ENCODE measurements at regions not wholly inside any gene's neighbourhood (a gene's known extent, or its start where the extent isn't known, plus 50 kb on each side); places are given as distances from the start of the nearest gene placed in this dataset.

- no peak overlapping the region for H3K27ac ChIP-seq (ENCODE audit: low read depth, low read length)
- H3K27me3 ChIP-seq (ENCODE audit: control insufficient read depth, insufficient read depth, low read length) = no peaks in the 10 kb centered on the region
- H3K36me3 ChIP-seq (ENCODE audit: control insufficient read depth, insufficient read depth, low read length) = no peaks in the 10 kb centered on the region
- H3K4me1 ChIP-seq (ENCODE audit: control insufficient read depth, insufficient read depth, low read length) = peaks cover 8% of the 10 kb centered on the region
- no peak overlapping the region for H3K4me3 ChIP-seq (ENCODE audit: low read depth, low read length)
- no peaks in the 10 kb centered on the region for H3K9me3 ChIP-seq (ENCODE audit: control insufficient read depth, insufficient read depth, low read length)
- H3K9ac ChIP-seq (ENCODE audit: low read depth, low read length) = no peak overlapping the region
Observed at GRCh38 chr20:11111191-11111590, 437.4 kb upstream of the JAG1 start.

DNA sequence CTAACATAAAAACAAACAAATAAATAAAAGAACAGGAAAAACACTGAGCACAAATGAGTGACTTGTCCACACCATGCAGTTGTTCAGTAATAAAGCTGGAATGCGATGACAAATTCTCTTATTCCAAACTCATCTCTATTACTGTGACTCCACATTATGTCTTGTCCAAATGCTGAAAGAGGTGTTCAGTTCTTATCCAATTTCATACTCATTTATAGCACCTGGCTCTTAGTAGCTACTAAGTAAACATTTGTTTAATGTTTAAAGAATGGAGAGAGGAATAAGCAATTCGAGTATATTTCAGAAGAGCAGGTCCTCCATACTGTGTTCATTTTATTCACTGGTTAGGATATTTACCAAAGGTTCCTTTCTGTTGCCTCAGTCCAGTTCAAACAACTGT is 439.0 kb upstream of the JAG1 start:
- Histone ChIP-seq H3K27me3 (ENCODE audit: control insufficient read depth, insufficient read depth, low read length) (no peaks in the 10 kb centered on the region), H3K4me1 (ENCODE audit: control insufficient read depth, insufficient read depth, low read length) (peaks cover 7% of the 10 kb centered on the region), H3K36me3 (ENCODE audit: control insufficient read depth, insufficient read depth, low read length) (no peaks in the 10 kb centered on the region), H3K4me3 (ENCODE audit: low read depth, low read length) (no peak overlapping the region), H3K27ac (ENCODE audit: low read depth, low read length) (no peak overlapping the region), H3K9me3 (ENCODE audit: control insufficient read depth, insufficient read depth, low read length) (no peaks in the 10 kb centered on the region), H3K9ac (ENCODE audit: low read depth, low read length) (no peak overlapping the region)

- H3K9ac ChIP-seq (ENCODE audit: low read depth, low read length) = no peak overlapping the region
- no peaks in the 10 kb centered on the region for H3K27me3 ChIP-seq (ENCODE audit: control insufficient read depth, insufficient read depth, low read length)
- no peak overlapping the region for H3K27ac ChIP-seq (ENCODE audit: low read depth, low read length)
- no peak overlapping the region for H3K4me3 ChIP-seq (ENCODE audit: low read depth, low read length)
- no peaks in the 10 kb centered on the region for H3K36me3 ChIP-seq (ENCODE audit: control insufficient read depth, insufficient read depth, low read length)
- H3K9me3 ChIP-seq (ENCODE audit: control insufficient read depth, insufficient read depth, low read length) = no peaks in the 10 kb centered on the region
- no peaks in the 10 kb centered on the region for H3K4me1 ChIP-seq (ENCODE audit: control insufficient read depth, insufficient read depth, low read length)
Observed at GRCh38 chr20:11114382-11114781, 440.6 kb upstream of the JAG1 start.

DNA sequence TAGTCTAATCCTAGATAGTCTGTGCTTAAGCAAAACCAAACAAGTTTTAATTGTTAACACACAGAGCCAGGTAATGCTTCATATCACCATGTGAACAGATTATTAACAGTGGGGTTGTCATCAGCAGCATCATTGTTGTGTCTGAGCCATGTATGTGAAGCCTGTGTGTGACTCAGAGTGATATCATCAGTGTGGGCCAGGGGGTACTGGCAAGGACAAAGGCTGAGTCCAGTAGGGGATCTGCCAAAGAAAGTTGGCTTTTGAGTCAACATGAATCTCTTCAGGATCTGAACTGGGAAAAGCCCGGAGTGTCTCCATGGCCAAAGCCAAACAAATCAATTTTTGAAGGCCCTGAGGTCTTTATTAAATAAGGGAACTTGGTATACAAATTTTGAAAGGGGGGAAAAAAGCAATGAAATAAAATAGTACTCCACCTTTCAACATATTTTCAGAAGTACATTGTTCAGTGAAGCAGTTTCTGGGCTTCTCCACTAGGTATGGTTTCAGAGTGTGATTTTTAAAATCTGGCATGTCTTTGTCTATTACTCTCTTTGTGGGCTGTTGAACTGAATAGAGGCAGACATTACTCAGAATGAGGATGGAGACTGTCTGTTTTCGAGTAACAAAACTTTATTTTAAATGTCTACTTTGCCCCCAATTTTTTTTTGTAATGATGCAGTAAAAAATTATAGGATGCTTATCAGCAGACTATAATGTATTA is 444.2 kb upstream of the JAG1 start:
- Histone ChIP-seq H3K36me3 (ENCODE audit: control insufficient read depth, insufficient read depth, low read length) (no peaks in the 10 kb centered on the region), H3K4me3 (ENCODE audit: low read depth, low read length) (no peak overlapping the region), H3K27me3 (ENCODE audit: control insufficient read depth, insufficient read depth, low read length) (no peaks in the 10 kb centered on the region), H3K4me1 (ENCODE audit: control insufficient read depth, insufficient read depth, low read length) (no peaks in the 10 kb centered on the region), H3K9me3 (ENCODE audit: control insufficient read depth, insufficient read depth, low read length) (no peaks in the 10 kb centered on the region), H3K27ac (ENCODE audit: low read depth, low read length) (no peak overlapping the region), H3K9ac (ENCODE audit: low read depth, low read length) (no peak overlapping the region)

GRCh38 chr20:11118802-11119380 is 445.1 kb upstream of the JAG1 start:
- Histone ChIP-seq H3K27ac (ENCODE audit: low read depth, low read length) (no peak overlapping the region), H3K9me3 (ENCODE audit: control insufficient read depth, insufficient read depth, low read length) (no peaks in the 10 kb centered on the region), H3K4me1 (ENCODE audit: control insufficient read depth, insufficient read depth, low read length) (no peaks in the 10 kb centered on the region)

GRCh38 chr20:11119573-11119972 is 445.8 kb upstream of the JAG1 start:
- Histone ChIP-seq H3K9me3 (ENCODE audit: control insufficient read depth, insufficient read depth, low read length) (no peaks in the 10 kb centered on the region), H3K36me3 (ENCODE audit: control insufficient read depth, insufficient read depth, low read length) (no peaks in the 10 kb centered on the region), H3K27me3 (ENCODE audit: control insufficient read depth, insufficient read depth, low read length) (no peaks in the 10 kb centered on the region), H3K4me1 (ENCODE audit: control insufficient read depth, insufficient read depth, low read length) (no peaks in the 10 kb centered on the region), H3K9ac (ENCODE audit: low read depth, low read length) (no peak overlapping the region), H3K27ac (ENCODE audit: low read depth, low read length) (no peak overlapping the region), H3K4me3 (ENCODE audit: low read depth, low read length) (no peak overlapping the region)

More at GRCh38 chr20:11118802-11119380, 445.1 kb upstream of the JAG1 start:
- Histone ChIP-seq H3K27me3 (ENCODE audit: control insufficient read depth, insufficient read depth, low read length) (no peaks in the 10 kb centered on the region), H3K36me3 (ENCODE audit: control insufficient read depth, insufficient read depth, low read length) (no peaks in the 10 kb centered on the region), H3K4me3 (ENCODE audit: low read depth, low read length) (no peak overlapping the region), H3K9ac (ENCODE audit: low read depth, low read length) (no peak overlapping the region)

GRCh38 chr20:11120431-11120830 is 446.6 kb upstream of the JAG1 start:
- no peaks in the 10 kb centered on the region for H3K36me3 ChIP-seq (ENCODE audit: control insufficient read depth, insufficient read depth, low read length)
- H3K27ac ChIP-seq (ENCODE audit: low read depth, low read length) = no peak overlapping the region
- no peaks in the 10 kb centered on the region for H3K4me1 ChIP-seq (ENCODE audit: control insufficient read depth, insufficient read depth, low read length)
- H3K9me3 ChIP-seq (ENCODE audit: control insufficient read depth, insufficient read depth, low read length) = no peaks in the 10 kb centered on the region
- H3K27me3 ChIP-seq (ENCODE audit: control insufficient read depth, insufficient read depth, low read length) = no peaks in the 10 kb centered on the region
- no peak overlapping the region for H3K4me3 ChIP-seq (ENCODE audit: low read depth, low read length)
- H3K9ac ChIP-seq (ENCODE audit: low read depth, low read length) = no peak overlapping the region

GRCh38 chr20:11124849-11125505 is 451.2 kb upstream of the JAG1 start:
- H3K9me3 ChIP-seq (ENCODE audit: control insufficient read depth, insufficient read depth, low read length) = no peaks in the 10 kb centered on the region
- no peaks in the 10 kb centered on the region for H3K4me1 ChIP-seq (ENCODE audit: control insufficient read depth, insufficient read depth, low read length)
- no peak overlapping the region for H3K4me3 ChIP-seq (ENCODE audit: low read depth, low read length)
- no peaks in the 10 kb centered on the region for H3K36me3 ChIP-seq (ENCODE audit: control insufficient read depth, insufficient read depth, low read length)
- no peaks in the 10 kb centered on the region for H3K27me3 ChIP-seq (ENCODE audit: control insufficient read depth, insufficient read depth, low read length)
- H3K9ac ChIP-seq (ENCODE audit: low read depth, low read length) = no peak overlapping the region
- no peak overlapping the region for H3K27ac ChIP-seq (ENCODE audit: low read depth, low read length)

- H3K36me3 ChIP-seq (ENCODE audit: control insufficient read depth, insufficient read depth, low read length) = no peaks in the 10 kb centered on the region
- H3K4me3 ChIP-seq (ENCODE audit: low read depth, low read length) = no peak overlapping the region
- no peaks in the 10 kb centered on the region for H3K4me1 ChIP-seq (ENCODE audit: control insufficient read depth, insufficient read depth, low read length)
- H3K27ac ChIP-seq (ENCODE audit: low read depth, low read length) = no peak overlapping the region
- H3K27me3 ChIP-seq (ENCODE audit: control insufficient read depth, insufficient read depth, low read length) = no peaks in the 10 kb centered on the region
- no peak overlapping the region for H3K9ac ChIP-seq (ENCODE audit: low read depth, low read length)
- H3K9me3 ChIP-seq (ENCODE audit: control insufficient read depth, insufficient read depth, low read length) = no peaks in the 10 kb centered on the region
Observed at GRCh38 chr20:11128220-11128718, 454.5 kb upstream of the JAG1 start.

GRCh38 chr20:11128721-11129120 is 454.9 kb upstream of the JAG1 start:
- Histone ChIP-seq H3K27me3 (ENCODE audit: control insufficient read depth, insufficient read depth, low read length) (no peaks in the 10 kb centered on the region), H3K36me3 (ENCODE audit: control insufficient read depth, insufficient read depth, low read length) (no peaks in the 10 kb centered on the region), H3K9ac (ENCODE audit: low read depth, low read length) (no peak overlapping the region), H3K4me1 (ENCODE audit: control insufficient read depth, insufficient read depth, low read length) (no peaks in the 10 kb centered on the region), H3K4me3 (ENCODE audit: low read depth, low read length) (no peak overlapping the region), H3K27ac (ENCODE audit: low read depth, low read length) (no peak overlapping the region), H3K9me3 (ENCODE audit: control insufficient read depth, insufficient read depth, low read length) (no peaks in the 10 kb centered on the region)

- H3K27ac ChIP-seq (ENCODE audit: low read depth, low read length) = no peak overlapping the region
- H3K27me3 ChIP-seq (ENCODE audit: control insufficient read depth, insufficient read depth, low read length) = no peaks in the 10 kb centered on the region
- no peaks in the 10 kb centered on the region for H3K36me3 ChIP-seq (ENCODE audit: control insufficient read depth, insufficient read depth, low read length)
- no peak overlapping the region for H3K9ac ChIP-seq (ENCODE audit: low read depth, low read length)
- H3K9me3 ChIP-seq (ENCODE audit: control insufficient read depth, insufficient read depth, low read length) = no peaks in the 10 kb centered on the region
- no peak overlapping the region for H3K4me3 ChIP-seq (ENCODE audit: low read depth, low read length)
- H3K4me1 ChIP-seq (ENCODE audit: control insufficient read depth, insufficient read depth, low read length) = no peaks in the 10 kb centered on the region
Observed at GRCh38 chr20:11130554-11131166, 456.9 kb upstream of the JAG1 start.

All from HUES48 (cell line).